SU-DHL-6 (cell line): ENCODE measurements at regions not wholly inside any gene's neighbourhood (a gene's known extent, or its start where the extent isn't known, plus 50 kb on each side); places are given as distances from the start of the nearest gene placed in this dataset.

ENCODE experiments used
- EZH2phosphoT487 ChIP-seq: fragments of 200-600 bp; sonication (generic), shearing (Covaris generic); conservative IDR thresholded peaks from 2 replicates; pipeline ENCODE4 v1.6.1; 2018; ENCODE audit warnings: mild to moderate bottlenecking, antibody characterized with exemption, low read length, moderate library complexity, mixed read lengths
- TF ChIP-seq, protein P1 (sequence below): fragments of 200-600 bp; sonication (generic); IDR thresholded peaks from one replicate; pipeline ENCODE4 v1.5.1; 2017; ENCODE audit warnings: antibody characterized with exemption, mild to moderate bottlenecking, low read length, moderate library complexity; ENCODE audit not compliant: insufficient read depth, poor library complexity, severe bottlenecking

DNA sequence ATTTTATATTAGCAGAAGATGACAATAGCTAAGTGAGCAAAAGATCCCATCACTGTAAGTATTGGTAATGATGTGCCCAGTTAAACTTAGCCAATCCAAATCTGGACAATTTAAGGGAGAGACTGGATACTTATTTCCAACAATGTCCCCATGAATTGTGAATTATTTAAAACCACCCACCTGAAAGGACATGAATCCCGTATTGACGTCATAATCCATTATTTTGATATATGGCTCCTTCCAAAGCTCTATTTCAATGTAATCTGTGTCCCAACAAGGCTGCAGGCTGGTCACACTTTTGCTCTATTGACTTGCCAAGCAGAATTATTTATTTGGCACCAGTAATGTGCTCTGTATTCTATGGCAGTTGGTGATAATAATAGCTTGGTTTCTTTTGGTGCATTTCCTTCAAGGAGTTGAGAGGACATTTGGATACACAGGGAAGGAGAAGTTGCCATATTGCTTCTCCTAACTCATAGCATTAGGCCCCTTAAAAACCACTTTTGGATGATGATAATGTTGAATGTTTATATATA is 157.2 kb downstream of the NMUR2 start:
- TF ChIP-seq, protein P1, sequence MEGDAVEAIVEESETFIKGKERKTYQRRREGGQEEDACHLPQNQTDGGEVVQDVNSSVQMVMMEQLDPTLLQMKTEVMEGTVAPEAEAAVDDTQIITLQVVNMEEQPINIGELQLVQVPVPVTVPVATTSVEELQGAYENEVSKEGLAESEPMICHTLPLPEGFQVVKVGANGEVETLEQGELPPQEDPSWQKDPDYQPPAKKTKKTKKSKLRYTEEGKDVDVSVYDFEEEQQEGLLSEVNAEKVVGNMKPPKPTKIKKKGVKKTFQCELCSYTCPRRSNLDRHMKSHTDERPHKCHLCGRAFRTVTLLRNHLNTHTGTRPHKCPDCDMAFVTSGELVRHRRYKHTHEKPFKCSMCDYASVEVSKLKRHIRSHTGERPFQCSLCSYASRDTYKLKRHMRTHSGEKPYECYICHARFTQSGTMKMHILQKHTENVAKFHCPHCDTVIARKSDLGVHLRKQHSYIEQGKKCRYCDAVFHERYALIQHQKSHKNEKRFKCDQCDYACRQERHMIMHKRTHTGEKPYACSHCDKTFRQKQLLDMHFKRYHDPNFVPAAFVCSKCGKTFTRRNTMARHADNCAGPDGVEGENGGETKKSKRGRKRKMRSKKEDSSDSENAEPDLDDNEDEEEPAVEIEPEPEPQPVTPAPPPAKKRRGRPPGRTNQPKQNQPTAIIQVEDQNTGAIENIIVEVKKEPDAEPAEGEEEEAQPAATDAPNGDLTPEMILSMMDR = no peak
- TF ChIP-seq EZH2phosphoT487 = no peak
